Fibroblast of skin of abdomen (primary cell): ENCODE measurements at regions not wholly inside any gene's neighbourhood (a gene's known extent, or its start where the extent isn't known, plus 50 kb on each side); places are given as distances from the start of the nearest gene placed in this dataset.

Experiments used
- DNase-seq: peaks from one replicate; pipeline ENCODE4 v3.0.0-alpha.2; 2013

GRCh38 chr16:87239545-87239944 lies 77.6 kb downstream of the C16orf95 start:
- DNase-seq, result no peak

GRCh38 chr16:87240211-87241136 lies 76.7 kb downstream of the C16orf95 start:
- DNase-seq, result peak; percentile 54

DNA sequence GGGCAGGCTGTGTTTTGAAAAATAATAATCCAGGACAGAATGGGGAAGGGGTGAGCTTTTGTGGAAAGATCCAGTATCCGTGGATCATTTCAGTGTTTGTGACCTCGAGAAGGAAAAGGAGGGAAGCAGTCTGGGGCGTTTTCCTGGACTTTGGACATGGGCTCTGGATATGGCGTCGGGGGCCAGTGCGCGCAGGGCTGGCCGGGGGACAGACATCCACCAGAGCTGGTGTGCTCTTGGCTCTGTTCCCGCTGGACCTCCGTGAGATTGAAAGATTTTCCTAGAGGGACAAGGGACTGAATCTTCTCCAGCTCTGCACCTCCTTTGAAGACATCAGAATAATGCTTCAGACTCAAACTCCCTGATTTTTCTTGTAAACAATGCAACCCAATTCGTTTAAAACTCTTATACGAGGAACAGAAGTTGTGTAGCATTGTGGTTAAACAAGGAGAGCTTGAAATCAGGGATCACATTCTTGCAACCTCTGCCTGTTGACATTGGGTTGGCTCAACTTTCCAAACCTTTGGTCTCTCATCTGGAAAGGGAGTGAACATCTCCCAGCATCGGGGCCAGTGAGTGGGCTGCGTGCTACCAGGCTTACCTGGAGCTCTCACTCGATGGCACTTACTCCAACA lies 75.9 kb downstream of the C16orf95 start:
- DNase-seq, result no peak

GRCh38 chr16:87243478-87243877 lies 73.7 kb downstream of the C16orf95 start:
- no peak for DNase-seq

DNA sequence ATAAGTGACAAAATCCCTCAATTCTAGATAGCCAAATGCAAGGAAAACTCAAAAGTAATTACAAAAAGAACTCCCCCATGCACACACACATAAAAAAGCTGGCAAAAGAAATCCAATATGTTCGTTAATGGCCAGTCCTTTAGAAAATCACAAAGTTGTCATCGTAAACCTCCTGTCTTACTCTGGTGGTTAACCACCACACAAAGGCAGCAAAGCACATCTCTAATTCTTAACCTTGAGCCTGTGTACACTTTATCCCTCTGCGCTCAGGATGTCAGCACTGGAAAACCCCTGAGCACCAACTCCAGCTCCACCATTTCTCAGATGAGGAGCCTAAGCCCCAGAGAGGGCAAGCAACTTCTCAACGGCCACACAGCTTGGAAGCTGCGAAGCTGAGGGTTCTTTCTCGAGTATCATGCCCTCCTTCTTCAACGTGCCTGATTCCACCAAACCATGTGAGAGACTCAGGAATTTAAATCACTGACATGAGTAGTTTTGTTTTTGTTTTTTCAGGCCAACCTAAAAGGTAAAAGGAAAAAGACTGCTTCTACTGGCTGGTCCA lies 72.5 kb downstream of the C16orf95 start:
- no peak for DNase-seq

DNA sequence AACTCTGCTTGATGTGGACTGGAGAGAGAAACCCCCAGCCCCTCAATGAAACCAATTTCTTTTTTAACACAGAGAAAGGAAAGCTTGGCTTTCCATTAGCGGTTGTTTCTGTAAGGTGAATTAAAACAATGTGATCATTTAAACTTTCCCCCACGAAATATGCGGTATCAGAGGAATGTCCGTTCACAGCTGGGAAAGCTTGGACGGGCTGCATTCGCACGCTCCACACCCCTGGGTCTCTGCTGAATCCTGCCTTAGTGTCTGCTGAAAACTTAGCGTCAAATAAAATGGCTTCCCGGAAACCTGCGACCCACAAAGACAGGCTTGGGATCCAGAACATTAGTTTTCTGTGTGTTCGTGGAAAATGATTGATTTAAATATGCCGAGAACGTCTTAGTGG lies 71.7 kb downstream of the C16orf95 start:
- DNase-seq, result no peak

GRCh38 chr16:87246269-87247065 lies 70.7 kb downstream of the C16orf95 start:
- DNase-seq, result no peak

DNA sequence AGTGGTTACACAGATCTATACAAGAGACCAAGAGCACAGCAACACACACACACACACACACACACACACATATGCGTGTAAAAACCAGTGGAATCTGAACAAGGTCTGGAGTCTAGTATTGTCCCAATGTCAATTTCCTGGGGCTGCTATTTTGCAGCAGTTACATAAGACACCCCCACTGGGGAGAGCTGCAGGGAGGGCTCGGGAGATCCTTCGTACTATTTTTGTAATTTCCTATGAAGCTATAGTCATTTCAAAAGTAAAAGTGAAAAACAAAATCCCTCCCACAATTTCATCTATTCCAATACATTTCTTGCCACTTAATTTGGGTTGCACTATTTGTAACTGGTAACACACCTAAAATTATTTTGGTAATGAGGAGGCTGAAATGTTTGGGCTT lies 68.5 kb downstream of the C16orf95 start:
- DNase-seq, result no peak

DNA sequence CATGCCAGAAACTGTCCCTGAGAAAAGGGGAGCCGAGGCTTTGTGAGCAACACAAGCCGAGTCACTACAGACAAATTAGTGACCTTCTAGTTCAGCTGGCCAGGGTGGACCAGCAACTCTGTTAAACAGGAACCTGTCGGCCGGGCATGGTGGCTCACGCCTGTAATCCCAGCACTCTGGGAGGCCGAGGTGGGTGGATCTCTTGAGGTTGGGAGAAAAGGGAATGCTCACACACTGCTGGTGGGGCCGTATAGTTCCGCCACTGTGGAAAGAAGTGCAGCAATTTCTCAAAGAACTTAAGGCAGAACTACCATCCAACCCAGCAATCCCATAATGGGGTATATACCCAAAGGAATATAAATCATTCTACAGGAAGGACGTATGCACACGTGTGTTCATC lies 67.8 kb downstream of the C16orf95 start:
- DNase-seq, result no peak

- no peak for DNase-seq
Measured at GRCh38 chr16:87250431-87250960, 66.7 kb downstream of the C16orf95 start.

GRCh38 chr16:87252269-87252970 lies 64.8 kb downstream of the C16orf95 start:
- DNase-seq, result no peak
